ENCODE measurements at regions not wholly inside any gene's neighbourhood (a gene's known extent, or its start where the extent isn't known, plus 50 kb on each side); places are given as distances from the start of the nearest gene placed in this dataset.

DNA sequence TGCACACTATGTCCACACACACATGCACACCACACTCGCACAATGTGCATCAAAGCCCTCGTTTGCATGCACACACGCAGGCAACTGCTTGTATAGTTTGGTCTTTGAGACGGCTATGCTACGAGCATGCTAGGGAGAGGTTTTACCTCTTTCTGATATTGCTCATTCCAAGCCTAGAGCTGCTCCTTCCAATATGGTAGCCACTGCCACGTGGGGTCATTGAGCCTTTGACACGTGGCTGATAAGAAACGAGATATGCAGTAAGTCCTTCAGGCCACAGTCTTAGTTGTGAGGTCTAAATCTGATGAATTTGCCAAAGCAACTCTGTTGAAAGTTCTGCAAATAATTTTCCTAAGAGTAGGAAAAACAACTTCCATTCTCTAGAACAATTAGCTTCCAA is 204.4 kb downstream of the KLF6 start:
- TF ChIP-seq, protein P1, sequence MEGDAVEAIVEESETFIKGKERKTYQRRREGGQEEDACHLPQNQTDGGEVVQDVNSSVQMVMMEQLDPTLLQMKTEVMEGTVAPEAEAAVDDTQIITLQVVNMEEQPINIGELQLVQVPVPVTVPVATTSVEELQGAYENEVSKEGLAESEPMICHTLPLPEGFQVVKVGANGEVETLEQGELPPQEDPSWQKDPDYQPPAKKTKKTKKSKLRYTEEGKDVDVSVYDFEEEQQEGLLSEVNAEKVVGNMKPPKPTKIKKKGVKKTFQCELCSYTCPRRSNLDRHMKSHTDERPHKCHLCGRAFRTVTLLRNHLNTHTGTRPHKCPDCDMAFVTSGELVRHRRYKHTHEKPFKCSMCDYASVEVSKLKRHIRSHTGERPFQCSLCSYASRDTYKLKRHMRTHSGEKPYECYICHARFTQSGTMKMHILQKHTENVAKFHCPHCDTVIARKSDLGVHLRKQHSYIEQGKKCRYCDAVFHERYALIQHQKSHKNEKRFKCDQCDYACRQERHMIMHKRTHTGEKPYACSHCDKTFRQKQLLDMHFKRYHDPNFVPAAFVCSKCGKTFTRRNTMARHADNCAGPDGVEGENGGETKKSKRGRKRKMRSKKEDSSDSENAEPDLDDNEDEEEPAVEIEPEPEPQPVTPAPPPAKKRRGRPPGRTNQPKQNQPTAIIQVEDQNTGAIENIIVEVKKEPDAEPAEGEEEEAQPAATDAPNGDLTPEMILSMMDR (conservative IDR thresholded peaks at IDR 0.05; ENCODE audit: low read depth, low read length): no peak
- no peak for TF ChIP-seq EZH2 (IDR thresholded peaks at IDR 0.05; ENCODE audit: low read length, unreplicated experiment)

All from PC-3 (cell line).